WTC11 (cell line): ENCODE measurements at regions not wholly inside any gene's neighbourhood (a gene's known extent, or its start where the extent isn't known, plus 50 kb on each side); places are given as distances from the start of the nearest gene placed in this dataset.

Experiments used
- ATAC-seq: fragments of 200-7000 bp; cut with Tn5 transposase; 2 replicates; pipeline ENCODE4 v1.10.0; 2021; ENCODE audit warnings: mild to moderate bottlenecking, moderate library complexity
- CTCF ChIA-PET: fragments of 300-600 bp; sonication (Branson Sonifier 250); formaldehyde crosslinking; loops from one replicate; lab custom pipeline; 2021; ENCODE audit warnings: antibody characterized with exemption; lab: Charles Lee
- POLR2A ChIA-PET: fragments of 350-600 bp; sonication (Branson Sonifier 250); formaldehyde crosslinking; loops from one replicate; lab custom pipeline; 2021; ENCODE audit warnings: antibody characterized with exemption; lab: Charles Lee
- DNase-seq: peaks from one replicate; pipeline ENCODE4 v3.0.0; 2021; ENCODE audit warnings: low spot score
- H3K27ac Mint-ChIP-seq: 2 replicates; pipeline ENCODE4 v1.8.0; 2021; ENCODE audit warnings: mixed read lengths
- H3K27me3 Mint-ChIP-seq: 2 replicates; pipeline ENCODE4 v1.8.0; 2021; ENCODE audit warnings: low read depth, mild to moderate bottlenecking, moderate library complexity, mixed read lengths
- H3K36me3 Mint-ChIP-seq: 2 replicates; pipeline ENCODE4 v1.8.0; 2021; ENCODE audit warnings: mixed read lengths
- H3K4me1 Mint-ChIP-seq: 2 replicates; pipeline ENCODE4 v1.8.0; 2022; ENCODE audit warnings: mixed read lengths
- H3K4me3 Mint-ChIP-seq: 2 replicates; pipeline ENCODE4 v1.8.0; 2021; ENCODE audit warnings: mild to moderate bottlenecking, moderate library complexity, mixed read lengths
- H3K9me3 Mint-ChIP-seq: 2 replicates; pipeline ENCODE4 v1.8.0; 2021; ENCODE audit warnings: mixed read lengths
- CREB1 ChIP-seq: sonication (generic); formaldehyde crosslinking; IDR thresholded peaks from 2 replicates; pipeline ENCODE4 v1.8.0; 2023; ENCODE audit warnings: mild to moderate bottlenecking, missing genetic modification reagents
- ETV6 ChIP-seq: sonication (generic); formaldehyde crosslinking; IDR thresholded peaks from 2 replicates; pipeline ENCODE4 v1.8.1; 2022; ENCODE audit warnings: mild to moderate bottlenecking, missing genetic modification reagents
- FOXK1 ChIP-seq: sonication (generic); formaldehyde crosslinking; IDR thresholded peaks from 2 replicates; pipeline ENCODE4 v1.8.0; 2022; ENCODE audit warnings: mild to moderate bottlenecking, moderate library complexity, missing genetic modification reagents
- HMGA2 ChIP-seq: fragments of 250-450 bp; sonication (Bioruptor Pico); IDR thresholded peaks from 2 replicates; pipeline ENCODE4 v1.4.0; 2021; ENCODE audit warnings: mild to moderate bottlenecking, moderate library complexity
- JUN ChIP-seq: sonication (generic); formaldehyde crosslinking; IDR thresholded peaks from 2 replicates; pipeline ENCODE4 v1.8.0; 2023; ENCODE audit warnings: mild to moderate bottlenecking, missing genetic modification reagents
- KAT7 ChIP-seq: sonication (generic); formaldehyde crosslinking; IDR thresholded peaks from 2 replicates; pipeline ENCODE4 v1.8.1; 2023; ENCODE audit warnings: missing genetic modification reagents, mild to moderate bottlenecking, borderline replicate concordance
- NFATC4 ChIP-seq: fragments of 250-450 bp; sonication (Bioruptor Pico); IDR thresholded peaks from 2 replicates; pipeline ENCODE4 v1.9.0; 2021; ENCODE audit warnings: mild to moderate bottlenecking
- NR3C1 ChIP-seq: sonication (generic); formaldehyde crosslinking; conservative IDR thresholded peaks from 2 replicates; pipeline ENCODE4 v1.8.1; 2023; ENCODE audit warnings: low read depth, mild to moderate bottlenecking, missing genetic modification reagents
- RORB ChIP-seq: fragments of 250-450 bp; sonication (Bioruptor Pico); IDR thresholded peaks from 2 replicates; pipeline ENCODE4 v1.9.0; 2021; ENCODE audit warnings: mild to moderate bottlenecking
- SMAD3 ChIP-seq: sonication (generic); formaldehyde crosslinking; IDR thresholded peaks from 2 replicates; pipeline ENCODE4 v1.8.0; 2022; ENCODE audit warnings: missing genetic modification reagents, mild to moderate bottlenecking, borderline replicate concordance
- SMAD4 ChIP-seq: sonication (generic); formaldehyde crosslinking; IDR thresholded peaks from 2 replicates; pipeline ENCODE4 v1.8.0; 2022; ENCODE audit warnings: mild to moderate bottlenecking, missing genetic modification reagents
- TEAD1 ChIP-seq: sonication (generic); formaldehyde crosslinking; IDR thresholded peaks from 2 replicates; pipeline ENCODE4 v1.8.0; 2022; ENCODE audit warnings: mild to moderate bottlenecking, missing genetic modification reagents
- TEAD4 ChIP-seq: sonication (generic); formaldehyde crosslinking; IDR thresholded peaks from 2 replicates; pipeline ENCODE4 v1.8.0; 2022; ENCODE audit warnings: mild to moderate bottlenecking, missing genetic modification reagents
- ZNF396 ChIP-seq: fragments of 250-450 bp; sonication (Bioruptor Pico); IDR thresholded peaks from 2 replicates; pipeline ENCODE4 v1.8.0; 2021; ENCODE audit warnings: mild to moderate bottlenecking, moderate library complexity, borderline replicate concordance
- ZNF423 ChIP-seq: fragments of 250-450 bp; sonication (Bioruptor Pico); IDR thresholded peaks from 2 replicates; pipeline ENCODE4 v2.1.2; 2022; ENCODE audit warnings: mild to moderate bottlenecking, moderate library complexity
- ZNF671 ChIP-seq: fragments of 250-450 bp; sonication (Bioruptor Pico); IDR thresholded peaks from 2 replicates; pipeline ENCODE4 v1.8.0; 2021; ENCODE audit warnings: mild to moderate bottlenecking
- TF ChIP-seq, protein P1 (sequence below): fragments of 250-450 bp; sonication (Bioruptor Pico); IDR thresholded peaks from 2 replicates; pipeline ENCODE4 v2.1.2; 2022; ENCODE audit warnings: mild to moderate bottlenecking, moderate library complexity
- TF ChIP-seq, protein P2 (sequence below): sonication (generic); formaldehyde crosslinking; IDR thresholded peaks from 2 replicates; pipeline ENCODE4 v1.8.1; 2022; ENCODE audit warnings: mild to moderate bottlenecking, moderate library complexity, missing genetic modification reagents
- TF ChIP-seq, protein P3 (sequence below): sonication (generic); formaldehyde crosslinking; IDR thresholded peaks from 2 replicates; pipeline ENCODE4 v1.8.1; 2023; ENCODE audit warnings: mild to moderate bottlenecking, missing genetic modification reagents
- TF ChIP-seq, protein P4 (sequence below): fragments of 250-450 bp; sonication (Bioruptor Pico); IDR thresholded peaks from 2 replicates; pipeline ENCODE4 v1.9.0; 2021; ENCODE audit warnings: mild to moderate bottlenecking
- TF ChIP-seq, protein P5 (sequence below): fragments of 250-450 bp; sonication (Bioruptor Pico); conservative IDR thresholded peaks from 2 replicates; pipeline ENCODE4 v1.9.0; 2021; ENCODE audit warnings: mild to moderate bottlenecking
- TF ChIP-seq, protein P6 (sequence below): sonication (generic); formaldehyde crosslinking; IDR thresholded peaks from 2 replicates; pipeline ENCODE4 v1.8.1; 2022; ENCODE audit warnings: low read depth, missing genetic modification reagents, borderline replicate concordance

DNA sequence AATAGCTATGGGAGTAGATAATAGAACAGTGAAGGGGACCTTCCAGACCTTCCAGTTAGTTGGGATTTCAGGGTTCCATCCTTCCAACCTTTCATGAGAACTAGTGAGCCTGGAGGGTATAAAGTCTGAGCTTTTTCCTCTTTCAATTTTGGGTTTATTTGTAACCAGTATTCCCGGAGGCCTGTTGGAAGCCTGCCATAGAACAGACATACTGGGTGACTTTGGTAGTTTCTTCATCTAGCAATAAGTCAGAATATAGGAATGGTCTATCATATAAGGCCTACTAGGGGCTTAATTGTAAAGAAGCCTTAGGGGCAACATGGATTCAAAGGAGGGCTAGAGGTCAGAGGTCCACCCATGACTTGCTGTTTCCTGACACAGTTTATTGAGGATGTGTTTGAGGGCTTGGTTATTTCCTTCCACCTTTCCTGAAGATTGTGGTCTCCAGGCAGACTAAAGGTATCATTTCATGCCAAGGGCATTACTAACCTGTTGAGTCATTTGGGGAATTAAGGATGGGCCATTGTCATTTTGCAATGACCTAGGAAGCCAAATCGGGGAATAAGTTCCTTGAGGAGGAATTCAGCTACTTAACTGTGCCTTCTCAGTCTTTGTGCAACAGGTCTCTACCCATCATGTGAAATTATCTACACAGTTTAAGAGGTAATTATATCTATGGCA, 410.3 kb downstream of the SLC6A15 start:
- POLR2A ChIA-PET: no interaction called here
- peaks cover 6% of the 10 kb centered on the region for H3K9me3 Mint-ChIP-seq

DNA sequence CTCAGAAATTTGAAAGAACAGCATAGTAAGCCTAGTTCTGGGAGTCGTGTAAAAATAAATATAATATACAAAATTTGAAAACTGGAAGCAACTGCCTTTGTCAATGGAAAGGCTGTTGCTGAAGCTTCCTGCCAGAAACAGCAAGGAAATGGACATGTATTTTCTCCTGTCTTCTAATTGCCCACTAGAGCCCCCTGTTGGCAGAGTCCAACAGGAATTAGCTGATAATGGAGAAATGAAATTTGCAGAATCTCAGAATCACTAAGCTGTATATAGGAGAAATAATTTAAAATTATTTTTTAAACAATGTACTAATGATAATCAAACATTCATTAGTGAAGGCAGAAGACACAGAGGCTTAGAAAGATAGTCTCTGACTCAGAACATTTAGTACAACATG, 414.8 kb downstream of the SLC6A15 start:
- Mint-ChIP-seq H3K4me3 (no peak overlapping the region), H3K27ac (no peak overlapping the region), H3K27me3 (no peaks in the 10 kb centered on the region), H3K4me1 (no peaks in the 10 kb centered on the region), H3K36me3 (no peaks in the 10 kb centered on the region), H3K9me3 (no peaks in the 10 kb centered on the region)
- peak; percentile 57 for ATAC-seq
- no peak for TF ChIP-seq KAT7 (CRISPR knock-in tag)
- TF ChIP-seq, protein P1, sequence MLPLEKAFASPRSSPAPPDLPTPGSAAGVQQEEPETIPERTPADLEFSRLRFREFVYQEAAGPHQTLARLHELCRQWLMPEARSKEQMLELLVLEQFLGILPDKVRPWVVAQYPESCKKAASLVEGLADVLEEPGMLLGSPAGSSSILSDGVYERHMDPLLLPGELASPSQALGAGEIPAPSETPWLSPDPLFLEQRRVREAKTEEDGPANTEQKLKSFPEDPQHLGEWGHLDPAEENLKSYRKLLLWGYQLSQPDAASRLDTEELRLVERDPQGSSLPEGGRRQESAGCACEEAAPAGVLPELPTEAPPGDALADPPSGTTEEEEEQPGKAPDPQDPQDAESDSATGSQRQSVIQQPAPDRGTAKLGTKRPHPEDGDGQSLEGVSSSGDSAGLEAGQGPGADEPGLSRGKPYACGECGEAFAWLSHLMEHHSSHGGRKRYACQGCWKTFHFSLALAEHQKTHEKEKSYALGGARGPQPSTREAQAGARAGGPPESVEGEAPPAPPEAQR (CRISPR knock-in tag): no peak
- TF ChIP-seq, protein P2, sequence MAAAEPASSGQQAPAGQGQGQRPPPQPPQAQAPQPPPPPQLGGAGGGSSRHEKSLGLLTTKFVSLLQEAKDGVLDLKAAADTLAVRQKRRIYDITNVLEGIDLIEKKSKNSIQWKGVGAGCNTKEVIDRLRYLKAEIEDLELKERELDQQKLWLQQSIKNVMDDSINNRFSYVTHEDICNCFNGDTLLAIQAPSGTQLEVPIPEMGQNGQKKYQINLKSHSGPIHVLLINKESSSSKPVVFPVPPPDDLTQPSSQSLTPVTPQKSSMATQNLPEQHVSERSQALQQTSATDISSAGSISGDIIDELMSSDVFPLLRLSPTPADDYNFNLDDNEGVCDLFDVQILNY: no peak
- no peak for TF ChIP-seq NR3C1 (CRISPR knock-in tag)
- no peak for TF ChIP-seq JUN (CRISPR knock-in tag)
- no peak for DNase-seq
- POLR2A ChIA-PET: interaction anchor here (0.5 kb wide), 1 partner anchor 302 kb away, joined by 3 read pairs; no protein-coding TSS in a partner anchor
- CTCF ChIA-PET: interaction anchor here (0.9 to 1.7 kb wide), 5 partner anchors 11 to 674 kb away, joined by 3 to 8 read pairs (median 6); no protein-coding TSS in a partner anchor

More for the DNA sequence above, 410.3 kb downstream of the SLC6A15 start:
- Mint-ChIP-seq H3K4me1 (peaks cover 4% of the 10 kb centered on the region), H3K27ac (no peak overlapping the region), H3K4me3 (no peak overlapping the region), H3K36me3 (no peaks in the 10 kb centered on the region), H3K27me3 (no peaks in the 10 kb centered on the region)
- CTCF ChIA-PET: interaction anchor here (2.8 kb wide), 1 partner anchor 675 kb away, joined by 17 read pairs; no protein-coding TSS in a partner anchor
- TF ChIP-seq NFATC4 (CRISPR knock-in tag) (no peak), ETV6 (CRISPR knock-in tag) (no peak), ZNF423 (CRISPR knock-in tag) (no peak), SMAD3 (CRISPR knock-in tag) (no peak), TEAD4 (CRISPR knock-in tag) (no peak)
- TF ChIP-seq, protein P3, sequence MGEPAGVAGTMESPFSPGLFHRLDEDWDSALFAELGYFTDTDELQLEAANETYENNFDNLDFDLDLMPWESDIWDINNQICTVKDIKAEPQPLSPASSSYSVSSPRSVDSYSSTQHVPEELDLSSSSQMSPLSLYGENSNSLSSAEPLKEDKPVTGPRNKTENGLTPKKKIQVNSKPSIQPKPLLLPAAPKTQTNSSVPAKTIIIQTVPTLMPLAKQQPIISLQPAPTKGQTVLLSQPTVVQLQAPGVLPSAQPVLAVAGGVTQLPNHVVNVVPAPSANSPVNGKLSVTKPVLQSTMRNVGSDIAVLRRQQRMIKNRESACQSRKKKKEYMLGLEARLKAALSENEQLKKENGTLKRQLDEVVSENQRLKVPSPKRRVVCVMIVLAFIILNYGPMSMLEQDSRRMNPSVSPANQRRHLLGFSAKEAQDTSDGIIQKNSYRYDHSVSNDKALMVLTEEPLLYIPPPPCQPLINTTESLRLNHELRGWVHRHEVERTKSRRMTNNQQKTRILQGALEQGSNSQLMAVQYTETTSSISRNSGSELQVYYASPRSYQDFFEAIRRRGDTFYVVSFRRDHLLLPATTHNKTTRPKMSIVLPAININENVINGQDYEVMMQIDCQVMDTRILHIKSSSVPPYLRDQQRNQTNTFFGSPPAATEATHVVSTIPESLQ: no peak
- no peak for ATAC-seq
- no peak for DNase-seq

DNA sequence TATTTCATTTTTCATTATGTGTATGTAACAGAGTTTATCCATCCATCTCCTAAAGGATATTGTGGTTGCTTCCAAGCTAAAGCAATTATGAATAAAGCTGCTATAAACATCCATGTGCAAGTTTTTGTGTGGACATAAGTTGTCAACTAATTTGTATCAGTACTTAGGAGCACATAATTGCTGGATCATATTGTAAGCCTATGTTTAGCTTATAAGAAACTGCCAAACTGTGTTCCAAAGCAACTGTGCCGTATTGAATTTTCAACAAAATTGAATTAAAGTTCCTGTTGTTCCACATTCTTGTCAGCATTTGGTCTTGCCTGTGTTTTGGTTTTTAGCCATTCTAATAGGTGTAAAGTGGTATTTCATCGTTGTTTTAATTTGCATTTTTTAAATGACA, 416.9 kb downstream of the SLC6A15 start:
- Mint-ChIP-seq H3K36me3 (no peaks in the 10 kb centered on the region), H3K4me1 (no peaks in the 10 kb centered on the region), H3K9me3 (no peaks in the 10 kb centered on the region), H3K27me3 (no peaks in the 10 kb centered on the region), H3K4me3 (no peak overlapping the region), H3K27ac (no peak overlapping the region)
- TF ChIP-seq SMAD4 (CRISPR knock-in tag): no peak
- TF ChIP-seq ZNF423 (CRISPR knock-in tag): no peak
- TF ChIP-seq, protein P4, sequence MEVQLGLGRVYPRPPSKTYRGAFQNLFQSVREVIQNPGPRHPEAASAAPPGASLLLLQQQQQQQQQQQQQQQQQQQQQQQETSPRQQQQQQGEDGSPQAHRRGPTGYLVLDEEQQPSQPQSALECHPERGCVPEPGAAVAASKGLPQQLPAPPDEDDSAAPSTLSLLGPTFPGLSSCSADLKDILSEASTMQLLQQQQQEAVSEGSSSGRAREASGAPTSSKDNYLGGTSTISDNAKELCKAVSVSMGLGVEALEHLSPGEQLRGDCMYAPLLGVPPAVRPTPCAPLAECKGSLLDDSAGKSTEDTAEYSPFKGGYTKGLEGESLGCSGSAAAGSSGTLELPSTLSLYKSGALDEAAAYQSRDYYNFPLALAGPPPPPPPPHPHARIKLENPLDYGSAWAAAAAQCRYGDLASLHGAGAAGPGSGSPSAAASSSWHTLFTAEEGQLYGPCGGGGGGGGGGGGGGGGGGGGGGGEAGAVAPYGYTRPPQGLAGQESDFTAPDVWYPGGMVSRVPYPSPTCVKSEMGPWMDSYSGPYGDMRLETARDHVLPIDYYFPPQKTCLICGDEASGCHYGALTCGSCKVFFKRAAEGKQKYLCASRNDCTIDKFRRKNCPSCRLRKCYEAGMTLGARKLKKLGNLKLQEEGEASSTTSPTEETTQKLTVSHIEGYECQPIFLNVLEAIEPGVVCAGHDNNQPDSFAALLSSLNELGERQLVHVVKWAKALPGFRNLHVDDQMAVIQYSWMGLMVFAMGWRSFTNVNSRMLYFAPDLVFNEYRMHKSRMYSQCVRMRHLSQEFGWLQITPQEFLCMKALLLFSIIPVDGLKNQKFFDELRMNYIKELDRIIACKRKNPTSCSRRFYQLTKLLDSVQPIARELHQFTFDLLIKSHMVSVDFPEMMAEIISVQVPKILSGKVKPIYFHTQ (CRISPR knock-in tag): no peak
- no peak for TF ChIP-seq FOXK1 (CRISPR knock-in tag)
- TF ChIP-seq RORB (CRISPR knock-in tag): no peak
- TF ChIP-seq CREB1: no peak
- no peak for TF ChIP-seq HMGA2 (CRISPR knock-in tag)
- no peak for TF ChIP-seq ZNF396 (CRISPR knock-in tag)
- TF ChIP-seq ZNF671: no peak
- TF ChIP-seq, protein P5, sequence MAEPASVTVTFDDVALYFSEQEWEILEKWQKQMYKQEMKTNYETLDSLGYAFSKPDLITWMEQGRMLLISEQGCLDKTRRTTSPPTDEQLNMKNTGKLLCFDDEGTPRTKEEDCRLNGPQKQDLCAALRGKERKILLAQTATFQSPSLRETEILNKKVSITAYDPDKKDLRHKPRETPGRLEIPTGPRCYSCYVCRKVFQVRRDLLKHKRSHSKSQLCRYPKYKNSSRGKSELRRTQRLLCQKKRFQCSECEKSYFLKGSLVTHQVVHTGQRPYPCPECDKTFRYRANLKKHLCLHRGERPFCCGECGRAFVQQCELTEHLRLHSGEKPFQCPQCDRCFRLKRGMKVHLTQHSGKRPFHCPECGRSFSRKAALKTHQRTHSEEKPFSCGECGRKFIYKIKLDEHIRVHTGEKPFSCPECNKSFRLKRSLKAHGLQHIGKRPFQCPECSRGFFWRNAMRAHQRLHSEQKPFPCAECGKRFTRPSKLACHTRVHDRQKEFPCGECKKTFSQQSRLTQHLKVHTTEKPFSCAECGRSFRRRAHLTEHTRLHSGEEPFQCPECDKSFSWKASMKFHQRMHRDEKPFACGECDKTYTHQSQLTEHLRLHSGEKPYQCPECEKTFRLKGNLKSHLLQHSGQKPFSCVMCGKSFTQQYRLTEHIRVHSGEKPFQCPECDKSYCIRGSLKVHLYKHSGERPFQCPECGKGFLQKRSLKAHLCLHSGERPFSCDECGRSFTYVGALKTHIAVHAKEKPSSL (CRISPR knock-in tag): no peak
- TF ChIP-seq, protein P6, sequence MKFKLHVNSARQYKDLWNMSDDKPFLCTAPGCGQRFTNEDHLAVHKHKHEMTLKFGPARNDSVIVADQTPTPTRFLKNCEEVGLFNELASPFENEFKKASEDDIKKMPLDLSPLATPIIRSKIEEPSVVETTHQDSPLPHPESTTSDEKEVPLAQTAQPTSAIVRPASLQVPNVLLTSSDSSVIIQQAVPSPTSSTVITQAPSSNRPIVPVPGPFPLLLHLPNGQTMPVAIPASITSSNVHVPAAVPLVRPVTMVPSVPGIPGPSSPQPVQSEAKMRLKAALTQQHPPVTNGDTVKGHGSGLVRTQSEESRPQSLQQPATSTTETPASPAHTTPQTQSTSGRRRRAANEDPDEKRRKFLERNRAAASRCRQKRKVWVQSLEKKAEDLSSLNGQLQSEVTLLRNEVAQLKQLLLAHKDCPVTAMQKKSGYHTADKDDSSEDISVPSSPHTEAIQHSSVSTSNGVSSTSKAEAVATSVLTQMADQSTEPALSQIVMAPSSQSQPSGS (CRISPR knock-in tag): no peak
- no peak for TF ChIP-seq TEAD1
- no peak for DNase-seq
- ChIA-PET CTCF (no interaction called here), POLR2A (no interaction called here)
- ATAC-seq: no peak
